PC-3 (cell line): ENCODE measurements at regions not wholly inside any gene's neighbourhood (a gene's known extent, or its start where the extent isn't known, plus 50 kb on each side); places are given as distances from the start of the nearest gene placed in this dataset.

ENCODE experiments used
- CTCF ChIP-seq: fragments of 300-600 bp; sonication (generic); conservative IDR thresholded peaks from 2 replicates; pipeline ENCODE4 v1.5.1; 2017; ENCODE audit warnings: antibody characterized with exemption, low read depth, mild to moderate bottlenecking, low read length
- EZH2 ChIP-seq: fragments of 300-600 bp; sonication (generic); IDR thresholded peaks from one replicate; pipeline ENCODE4 v1.6.1; 2017; ENCODE audit warnings: antibody characterized with exemption, mild to moderate bottlenecking, low read length; ENCODE audit not compliant: unreplicated experiment
- EZH2phosphoT487 ChIP-seq: fragments of 300-600 bp; sonication (generic); IDR thresholded peaks from 2 replicates; pipeline ENCODE4 v1.6.1; 2018; ENCODE audit warnings: mild to moderate bottlenecking, antibody characterized with exemption, low read length, borderline replicate concordance

GRCh38 chr4:183014361-183015084, 84.5 kb upstream of the WWC2 start:
- TF ChIP-seq EZH2phosphoT487 (no peak), CTCF (no peak), EZH2 (no peak)
